CD4-positive, CD25-positive, alpha-beta regulatory T cell (primary cell): ENCODE measurements at regions not wholly inside any gene's neighbourhood (a gene's known extent, or its start where the extent isn't known, plus 50 kb on each side); places are given as distances from the start of the nearest gene placed in this dataset.
"Not testable (repeated sequence)": the region's sequence is repeated elsewhere in the genome, so short reads cannot be mapped to it uniquely, and the experiment has no call there.

Experiments used
- ATAC-seq, 2 donors: fragments of 150-1000 bp; cut with Tn5 transposase; one replicate each; pipeline ENCODE4 v1.10.0; 2021; ENCODE audit warnings: low read depth in 2 of 2, moderate number of reproducible peaks in 2 of 2, moderate library complexity in 1 of 2
- DNase-seq, 3 donors: peaks; one replicate each; pipeline versions ENCODE4 v3.0.0 to v3.0.0-alpha.2; 2012 to 2022; ENCODE audit warnings: mixed read lengths in 1 of 3
- H3K27ac ChIP-seq: one replicate; pipeline ENCODE4 v1.7.0; 2013; ENCODE audit warnings: mild to moderate bottlenecking, low read length; ENCODE audit not compliant: insufficient read depth, poor library complexity, severe bottlenecking
- H3K27me3 ChIP-seq: one replicate; pipeline ENCODE4 v1.7.0; 2013; ENCODE audit warnings: low read length; ENCODE audit not compliant: control insufficient read depth, insufficient read depth
- H3K36me3 ChIP-seq: one replicate; pipeline ENCODE4 v1.7.0; 2013; ENCODE audit warnings: mild to moderate bottlenecking, low read length, moderate library complexity; ENCODE audit not compliant: control insufficient read depth, insufficient read depth
- H3K4me1 ChIP-seq: 2 replicates; pipeline ENCODE4 v1.7.0; 2013; ENCODE audit warnings: mild to moderate bottlenecking, low read length; ENCODE audit not compliant: insufficient read depth, control insufficient read depth, poor library complexity, severe bottlenecking
- H3K4me3 ChIP-seq: one replicate; pipeline ENCODE4 v1.7.0; 2013; ENCODE audit warnings: low read depth, mild to moderate bottlenecking, low read length, moderate library complexity
- H3K9me3 ChIP-seq, 2 experiments: 1 replicate in 1 of 2; 2 replicates in 1 of 2; pipeline ENCODE4 v1.7.0; 2013; ENCODE audit warnings: low read length in 2 of 2, mild to moderate bottlenecking in 1 of 2, moderate library complexity in 1 of 2; ENCODE audit not compliant: control insufficient read depth in 2 of 2
- H3K27ac Mint-ChIP-seq, 3 donors: one replicate each; pipeline ENCODE4 v1.8.0; 2020 to 2022; ENCODE audit warnings: mild to moderate bottlenecking in 3 of 3, mixed read lengths in 3 of 3, moderate library complexity in 2 of 3
- H3K27me3 Mint-ChIP-seq: one replicate; pipeline ENCODE4 v1.8.0; 2022; ENCODE audit warnings: mild to moderate bottlenecking, mixed read lengths
- H3K36me3 Mint-ChIP-seq: one replicate; pipeline ENCODE4 v1.8.0; 2020; ENCODE audit warnings: mixed read lengths
- H3K4me1 Mint-ChIP-seq, 4 donors: one replicate each; pipeline ENCODE4 v1.8.0; 2020 to 2022; ENCODE audit warnings: mixed read lengths in 4 of 4, mild to moderate bottlenecking in 1 of 4
- H3K4me3 Mint-ChIP-seq, 4 donors: one replicate each; pipeline ENCODE4 v1.8.0; 2020 to 2022; ENCODE audit warnings: mild to moderate bottlenecking in 4 of 4, mixed read lengths in 4 of 4, moderate library complexity in 3 of 4
- H3K9me3 Mint-ChIP-seq, 7 donors: one replicate each; pipeline ENCODE4 v1.8.0; 2020 to 2022; ENCODE audit warnings: mixed read lengths in 7 of 7, mild to moderate bottlenecking in 3 of 7, moderate library complexity in 2 of 7

GRCh38 chr7:84879570-84880325, 307.1 kb downstream of the SEMA3D start:
- Histone ChIP-seq H3K4me3 (no peak overlapping the region), H3K27ac (no peak overlapping the region), H3K27me3 (no peaks in the 10 kb centered on the region), H3K9me3 (peaks cover 0 to 8% of the 10 kb centered on the region in 2 experiments), H3K4me1 (no peaks in the 10 kb centered on the region), H3K36me3 (no peaks in the 10 kb centered on the region)
- no peaks in the 10 kb centered on the region for H3K4me1 Mint-ChIP-seq
- H3K27ac Mint-ChIP-seq, result no peak overlapping the region
- H3K36me3 Mint-ChIP-seq, result no peaks in the 10 kb centered on the region
- DNase-seq (no peak), ATAC-seq (no peak)
- no peak overlapping the region for H3K4me3 Mint-ChIP-seq
- peaks cover 4 to 33% (median 12%) of the 10 kb centered on the region in 7 donors for H3K9me3 Mint-ChIP-seq
- no peaks in the 10 kb centered on the region for H3K27me3 Mint-ChIP-seq

GRCh38 chr7:84877943-84878570, 308.8 kb downstream of the SEMA3D start:
- no peaks in the 10 kb centered on the region for H3K4me1 ChIP-seq
- H3K27me3 Mint-ChIP-seq, result no peaks in the 10 kb centered on the region
- H3K36me3 Mint-ChIP-seq, result no peaks in the 10 kb centered on the region

GRCh38 chr7:84876061-84876821, 310.6 kb downstream of the SEMA3D start:
- H3K27ac ChIP-seq, result no peak overlapping the region
- Mint-ChIP-seq H3K4me1 (no peaks in the 10 kb centered on the region), H3K9me3 (peaks cover 0 to 19% (median 6%) of the 10 kb centered on the region in 7 donors), H3K4me3 (no peak overlapping the region), H3K27ac (no peak overlapping the region), H3K36me3 (no peaks in the 10 kb centered on the region), H3K27me3 (no peaks in the 10 kb centered on the region)
- DNase-seq (no peak), ATAC-seq (no peak)
- no peaks in the 10 kb centered on the region for H3K4me1 ChIP-seq
- no peak overlapping the region for H3K4me3 ChIP-seq
- H3K9me3 ChIP-seq, result peaks cover 0 to 8% of the 10 kb centered on the region in 2 experiments
- no peaks in the 10 kb centered on the region for H3K27me3 ChIP-seq
- H3K36me3 ChIP-seq, result no peaks in the 10 kb centered on the region

More at GRCh38 chr7:84877943-84878570, 308.8 kb downstream of the SEMA3D start:
- no peaks in the 10 kb centered on the region for H3K4me1 Mint-ChIP-seq
- H3K4me3 Mint-ChIP-seq, result no peak overlapping the region
- Histone ChIP-seq H3K9me3 (peaks cover 0 to 8% of the 10 kb centered on the region in 2 experiments), H3K36me3 (no peaks in the 10 kb centered on the region), H3K27ac (no peak overlapping the region), H3K27me3 (no peaks in the 10 kb centered on the region), H3K4me3 (no peak overlapping the region)
- H3K9me3 Mint-ChIP-seq, result peaks cover 0 to 24% (median 6%) of the 10 kb centered on the region in 7 donors
- ATAC-seq (no peak), DNase-seq (no peak)
- no peak overlapping the region for H3K27ac Mint-ChIP-seq

- no peak overlapping the region for H3K27ac ChIP-seq
- no peaks in the 10 kb centered on the region for H3K4me1 ChIP-seq
- Mint-ChIP-seq H3K9me3 (peaks cover 0 to 18% (median 4%) of the 10 kb centered on the region in 7 donors), H3K27ac (no peak overlapping the region), H3K4me1 (no peaks in the 10 kb centered on the region), H3K4me3 (no peak overlapping the region), H3K36me3 (no peaks in the 10 kb centered on the region), H3K27me3 (no peaks in the 10 kb centered on the region)
- DNase-seq (no peak), ATAC-seq (no peak)
- H3K9me3 ChIP-seq, result no peaks in the 10 kb centered on the region
- no peaks in the 10 kb centered on the region for H3K36me3 ChIP-seq
- H3K27me3 ChIP-seq, result no peaks in the 10 kb centered on the region
- H3K4me3 ChIP-seq, result no peak overlapping the region
Observed at GRCh38 chr7:84865560-84865959, 321.3 kb downstream of the SEMA3D start.

- H3K4me1 Mint-ChIP-seq, result no peaks in the 10 kb centered on the region
- ATAC-seq (no peak), DNase-seq (no peak)
- no peak overlapping the region for H3K27ac ChIP-seq
- no peaks in the 10 kb centered on the region for H3K4me1 ChIP-seq
- H3K27ac Mint-ChIP-seq, result no peak overlapping the region
- H3K9me3 Mint-ChIP-seq, result peaks cover 0 to 30% (median 11%) of the 10 kb centered on the region in 7 donors
- no peaks in the 10 kb centered on the region for H3K27me3 Mint-ChIP-seq
- H3K4me3 ChIP-seq, result no peak overlapping the region
- H3K36me3 ChIP-seq, result no peaks in the 10 kb centered on the region
- peaks cover 0 to 2% of the 10 kb centered on the region in 2 experiments for H3K9me3 ChIP-seq
- H3K36me3 Mint-ChIP-seq, result no peaks in the 10 kb centered on the region
- H3K27me3 ChIP-seq, result no peaks in the 10 kb centered on the region
- H3K4me3 Mint-ChIP-seq, result no peak overlapping the region
Observed at GRCh38 chr7:84857336-84857735, 329.5 kb downstream of the SEMA3D start.

GRCh38 chr7:84855758-84856157, 331.1 kb downstream of the SEMA3D start:
- no peaks in the 10 kb centered on the region for H3K27me3 Mint-ChIP-seq
- peaks cover 0 to 22% (median 7%) of the 10 kb centered on the region in 7 donors for H3K9me3 Mint-ChIP-seq
- ATAC-seq (no peak), DNase-seq (no peak)
- no peaks in the 10 kb centered on the region for H3K36me3 Mint-ChIP-seq
- H3K4me1 Mint-ChIP-seq, result no peaks in the 10 kb centered on the region
- Histone ChIP-seq H3K4me3 (no peak overlapping the region), H3K27me3 (no peaks in the 10 kb centered on the region), H3K9me3 (peaks cover 0 to 2% of the 10 kb centered on the region in 2 experiments), H3K36me3 (no peaks in the 10 kb centered on the region), H3K27ac (no peak overlapping the region), H3K4me1 (no peaks in the 10 kb centered on the region)
- no peak overlapping the region for H3K4me3 Mint-ChIP-seq
- H3K27ac Mint-ChIP-seq, result no peak overlapping the region

- not testable (repeated sequence) for H3K4me1 Mint-ChIP-seq, H3K4me3 ChIP-seq, H3K36me3 ChIP-seq, H3K27me3 ChIP-seq, H3K36me3 Mint-ChIP-seq, DNase-seq, H3K4me1 ChIP-seq, ATAC-seq, H3K4me3 Mint-ChIP-seq, H3K27me3 Mint-ChIP-seq, H3K9me3 Mint-ChIP-seq, H3K27ac ChIP-seq, H3K9me3 ChIP-seq, H3K27ac Mint-ChIP-seq
Observed at GRCh38 chr7:84848974-84849372, 337.9 kb downstream of the SEMA3D start.
